ENCODE measurements at regions not wholly inside any gene's neighbourhood (a gene's known extent, or its start where the extent isn't known, plus 50 kb on each side); places are given as distances from the start of the nearest gene placed in this dataset.

- no peak overlapping the region for H2BK120ac ChIP-seq (ENCODE audit: low read depth, low read length, poor library complexity, severe bottlenecking)
- no peaks in the 10 kb centered on the region for H3K4me1 ChIP-seq (ENCODE audit: insufficient read depth, low read length)
- no peak for TF ChIP-seq CTCF (conservative IDR thresholded peaks at IDR 0.05)
- no peak overlapping the region for H3K56ac ChIP-seq (ENCODE audit: insufficient read length, low read depth, low read length)
- Mint-ChIP-seq H3K4me1 (peaks cover 4 to 9% of the 10 kb centered on the region in 2 experiments), H3K27ac (no peak overlapping the region), H3K9me3 (peaks cover 7 to 8% of the 10 kb centered on the region in 2 experiments), H3K27me3 (ENCODE audit: low read depth) (no peaks in the 10 kb centered on the region), H3K4me3 (no peak overlapping the region), H3K36me3 (ENCODE audit: insufficient read depth in 1 of 3, low read depth in 3 of 3) (peaks cover 4 to 12% (median 6%) of the 10 kb centered on the region in 3 experiments; a peak in 5 of 7 replicates)
- H3K79me1 ChIP-seq (ENCODE audit: insufficient read depth, low read depth, low read length, poor library complexity, severe bottlenecking): no peaks in the 10 kb centered on the region
- no peak overlapping the region for H4K8ac ChIP-seq (replicated peaks; ENCODE audit: insufficient read length, low read depth, low read length)
- H3K23me2 ChIP-seq (ENCODE audit: insufficient read length, low read depth, low read length, poor library complexity, severe bottlenecking): no peaks in the 10 kb centered on the region
- no peak overlapping the region for H3K18ac ChIP-seq (ENCODE audit: insufficient read length, low read depth, low read length)
- H3T11ph ChIP-seq (ENCODE audit: low read length): no peak overlapping the region
- H3K14ac ChIP-seq (ENCODE audit: insufficient read depth, low read length): no peak overlapping the region
- H3K4ac ChIP-seq (ENCODE audit: low read depth, low read length): no peak overlapping the region
- no peak overlapping the region for H2BK12ac ChIP-seq (ENCODE audit: insufficient read length, low read depth, low read length)
- H4K20me1 ChIP-seq (ENCODE audit: control insufficient read depth, insufficient read depth, insufficient read length): no peaks in the 10 kb centered on the region
- no peak overlapping the region for H2BK20ac ChIP-seq (ENCODE audit: low read depth, low read length, poor library complexity, severe bottlenecking)
- H3K9ac ChIP-seq (ENCODE audit: extremely low read depth, insufficient read length, low read length): no peak overlapping the region
- H2AFZ ChIP-seq (ENCODE audit: low read length): no peak overlapping the region
- no peak for DNase-seq
- H3K27ac ChIP-seq (ENCODE audit: insufficient read length, low read depth, low read length): no peak overlapping the region
- H4K91ac ChIP-seq (ENCODE audit: insufficient read length, low read depth, low read length): no peak overlapping the region
- no peak overlapping the region for H3K4me2 ChIP-seq (ENCODE audit: insufficient read depth, insufficient read length, low read length)
- no peak overlapping the region for H2AK5ac ChIP-seq (ENCODE audit: insufficient read length, low read length)
- no CpG with 5 or more reads among the region's 2 CpGs for whole genome bisulfite sequencing (ENCODE audit: extremely low coverage, insufficient read length, low lambda C conversion rate)
- H3K23ac ChIP-seq (ENCODE audit: insufficient read length, low read depth, low read length): no peak overlapping the region
- H3K27me3 ChIP-seq (ENCODE audit: insufficient read depth, low read length): no peaks in the 10 kb centered on the region
- H2BK15ac ChIP-seq (ENCODE audit: low read depth, low read length): no peak overlapping the region
- H4K5ac ChIP-seq (ENCODE audit: insufficient read length, low read depth, low read length): no peak overlapping the region
- H3K79me2 ChIP-seq (ENCODE audit: insufficient read depth, low read length): no peaks in the 10 kb centered on the region; the same call in 1 of the 2 replicates
- H2BK5ac ChIP-seq (ENCODE audit: insufficient read length, low read length): no peak overlapping the region
- H3K9me3 ChIP-seq (ENCODE audit: control insufficient read depth, low read depth, low read length): no peaks in the 10 kb centered on the region
Observed at GRCh38 chr6:111941686-111942330, 68.6 kb upstream of the FYN start.

All from H9 (cell line).